ENCODE measurements at regions not wholly inside any gene's neighbourhood (a gene's known extent, or its start where the extent isn't known, plus 50 kb on each side); places are given as distances from the start of the nearest gene placed in this dataset.

GRCh38 chr7:50145801-50146338, 52.8 kb upstream of the ZPBP start:
- no peak for DNase-seq
- 75 to 81% methylated on average over 1 to 2 of the region's 2 CpGs for WGBS, 2 experiments (ENCODE audit: insufficient coverage in 1 of 2, insufficient read length in 1 of 2)
- H3K4me3 Mint-ChIP-seq: no peak overlapping the region
- H3K27me3 Mint-ChIP-seq (ENCODE audit: insufficient read depth): no peaks in the 10 kb centered on the region
- TF ChIP-seq CTCF (conservative IDR thresholded peaks at IDR 0.05): no peak
- no peaks in the 10 kb centered on the region for H3K4me1 ChIP-seq (ENCODE audit: control insufficient read depth, insufficient read depth, low read length)
- H3K4me1 Mint-ChIP-seq: no peaks in the 10 kb centered on the region
- no peak overlapping the region for H3K27ac ChIP-seq (ENCODE audit: low read depth, low read length)
- H3K27me3 ChIP-seq (ENCODE audit: control insufficient read depth, insufficient read depth, low read length, poor library complexity, severe bottlenecking): no peaks in the 10 kb centered on the region
- no peaks in the 10 kb centered on the region for H3K9me3 Mint-ChIP-seq
- no peak overlapping the region for H3K4me3 ChIP-seq (ENCODE audit: low read length)
- H3K36me3 ChIP-seq (ENCODE audit: control insufficient read depth, insufficient read depth, low read length): no peaks in the 10 kb centered on the region
- H3K36me3 Mint-ChIP-seq (ENCODE audit: low read depth): no peaks in the 10 kb centered on the region
- H3K9ac ChIP-seq (ENCODE audit: extremely low read depth, low read length, poor library complexity, severe bottlenecking): no peak overlapping the region
- no peaks in the 10 kb centered on the region for H3K9me3 ChIP-seq (ENCODE audit: control insufficient read depth, low read length)
- H3K27ac Mint-ChIP-seq: no peak overlapping the region

GRCh38 chr7:50145226-50145625, 52.2 kb upstream of the ZPBP start:
- no peak for TF ChIP-seq CTCF (conservative IDR thresholded peaks at IDR 0.05)
- WGBS, 2 experiments (ENCODE audit: insufficient coverage in 1 of 2, insufficient read length in 1 of 2): 82 to 100% methylated on average over 1 of the region's 2 CpGs
- DNase-seq: no peak
- no peaks in the 10 kb centered on the region for H3K4me1 Mint-ChIP-seq
- Histone ChIP-seq H3K9me3 (ENCODE audit: control insufficient read depth, low read length) (no peaks in the 10 kb centered on the region), H3K27me3 (ENCODE audit: control insufficient read depth, insufficient read depth, low read length, poor library complexity, severe bottlenecking) (no peaks in the 10 kb centered on the region), H3K4me1 (ENCODE audit: control insufficient read depth, insufficient read depth, low read length) (no peaks in the 10 kb centered on the region), H3K27ac (ENCODE audit: low read depth, low read length) (no peak overlapping the region), H3K4me3 (ENCODE audit: low read length) (no peak overlapping the region), H3K9ac (ENCODE audit: extremely low read depth, low read length, poor library complexity, severe bottlenecking) (no peak overlapping the region), H3K36me3 (ENCODE audit: control insufficient read depth, insufficient read depth, low read length) (no peaks in the 10 kb centered on the region)
- H3K27me3 Mint-ChIP-seq (ENCODE audit: insufficient read depth): no peaks in the 10 kb centered on the region
- H3K27ac Mint-ChIP-seq: no peak overlapping the region
- H3K9me3 Mint-ChIP-seq: no peaks in the 10 kb centered on the region
- H3K36me3 Mint-ChIP-seq (ENCODE audit: low read depth): no peaks in the 10 kb centered on the region
- no peak overlapping the region for H3K4me3 Mint-ChIP-seq
